ENCODE measurements at regions not wholly inside any gene's neighbourhood (a gene's known extent, or its start where the extent isn't known, plus 50 kb on each side); places are given as distances from the start of the nearest gene placed in this dataset.
"Not testable (repeated sequence)": the region's sequence is repeated elsewhere in the genome, so short reads cannot be mapped to it uniquely, and the experiment has no call there.

DNA sequence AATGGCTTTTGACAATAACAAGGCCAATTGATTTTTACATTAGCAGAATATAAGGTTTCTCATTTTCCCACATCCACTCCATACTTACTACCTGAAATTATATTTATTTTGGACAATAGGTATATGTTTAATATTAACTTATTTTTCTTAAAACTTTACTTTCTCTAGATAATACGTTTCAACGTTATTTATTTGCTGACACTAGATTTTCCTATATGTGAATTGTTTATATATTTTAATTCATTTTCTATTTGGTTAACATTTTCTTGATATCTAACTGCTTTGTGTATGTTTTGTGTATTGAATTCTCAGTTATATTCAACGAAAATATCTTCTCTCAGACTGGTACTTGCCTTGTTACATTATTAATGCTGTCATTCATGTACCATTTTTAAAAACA lies 199.9 kb upstream of the TMEFF2 start:
- no peak overlapping the region for H3K27ac ChIP-seq
- H3K4me1 ChIP-seq (ENCODE audit: control insufficient read depth in 1 of 2, low read depth in 2 of 2): no peaks in the 10 kb centered on the region
- TF ChIP-seq, protein P1, sequence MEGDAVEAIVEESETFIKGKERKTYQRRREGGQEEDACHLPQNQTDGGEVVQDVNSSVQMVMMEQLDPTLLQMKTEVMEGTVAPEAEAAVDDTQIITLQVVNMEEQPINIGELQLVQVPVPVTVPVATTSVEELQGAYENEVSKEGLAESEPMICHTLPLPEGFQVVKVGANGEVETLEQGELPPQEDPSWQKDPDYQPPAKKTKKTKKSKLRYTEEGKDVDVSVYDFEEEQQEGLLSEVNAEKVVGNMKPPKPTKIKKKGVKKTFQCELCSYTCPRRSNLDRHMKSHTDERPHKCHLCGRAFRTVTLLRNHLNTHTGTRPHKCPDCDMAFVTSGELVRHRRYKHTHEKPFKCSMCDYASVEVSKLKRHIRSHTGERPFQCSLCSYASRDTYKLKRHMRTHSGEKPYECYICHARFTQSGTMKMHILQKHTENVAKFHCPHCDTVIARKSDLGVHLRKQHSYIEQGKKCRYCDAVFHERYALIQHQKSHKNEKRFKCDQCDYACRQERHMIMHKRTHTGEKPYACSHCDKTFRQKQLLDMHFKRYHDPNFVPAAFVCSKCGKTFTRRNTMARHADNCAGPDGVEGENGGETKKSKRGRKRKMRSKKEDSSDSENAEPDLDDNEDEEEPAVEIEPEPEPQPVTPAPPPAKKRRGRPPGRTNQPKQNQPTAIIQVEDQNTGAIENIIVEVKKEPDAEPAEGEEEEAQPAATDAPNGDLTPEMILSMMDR (IDR thresholded peaks at IDR 0.05): no peak
- H3K36me3 ChIP-seq: no peaks in the 10 kb centered on the region
- H3K4me3 ChIP-seq: no peak overlapping the region
- DNase-seq (ENCODE audit: low spot score) (no peak), ATAC-seq (ENCODE audit: insufficient number of reproducible peaks, low FRiP score, low read depth) (no peak)
- H3K9me3 ChIP-seq: peaks cover 4% of the 10 kb centered on the region
- H3K27me3 ChIP-seq (replicated peaks; ENCODE audit: insufficient read depth): no peaks in the 10 kb centered on the region

DNA sequence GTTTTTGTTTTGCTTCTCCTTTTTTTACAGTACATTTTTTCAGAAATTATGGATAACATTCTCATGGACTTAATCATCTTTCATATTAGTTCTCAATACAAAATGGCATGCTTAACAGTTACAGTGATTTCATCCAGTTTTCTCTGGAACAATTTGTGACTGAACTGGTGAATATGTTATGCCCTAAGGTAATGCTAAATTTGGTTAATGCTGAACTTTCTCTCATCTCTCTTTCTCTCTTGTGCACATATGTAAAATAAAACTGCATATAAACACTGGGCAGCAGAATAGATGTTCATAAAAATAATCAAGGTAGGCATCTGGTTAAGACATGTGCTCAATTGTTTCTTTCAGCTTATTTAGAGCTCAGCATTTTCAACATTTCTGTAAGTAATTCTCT lies 196.3 kb upstream of the TMEFF2 start:
- Histone ChIP-seq H3K9me3 (no peaks in the 10 kb centered on the region), H3K4me3 (no peak overlapping the region), H3K36me3 (no peaks in the 10 kb centered on the region), H3K27ac (no peak overlapping the region), H3K4me1 (ENCODE audit: control insufficient read depth in 1 of 2, low read depth in 2 of 2) (no peaks in the 10 kb centered on the region), H3K27me3 (replicated peaks; ENCODE audit: insufficient read depth) (no peaks in the 10 kb centered on the region)
- DNase-seq (ENCODE audit: low spot score) (no peak), ATAC-seq (ENCODE audit: insufficient number of reproducible peaks, low FRiP score, low read depth) (no peak)
- TF ChIP-seq, protein P1 (IDR thresholded peaks at IDR 0.05): no peak

DNA sequence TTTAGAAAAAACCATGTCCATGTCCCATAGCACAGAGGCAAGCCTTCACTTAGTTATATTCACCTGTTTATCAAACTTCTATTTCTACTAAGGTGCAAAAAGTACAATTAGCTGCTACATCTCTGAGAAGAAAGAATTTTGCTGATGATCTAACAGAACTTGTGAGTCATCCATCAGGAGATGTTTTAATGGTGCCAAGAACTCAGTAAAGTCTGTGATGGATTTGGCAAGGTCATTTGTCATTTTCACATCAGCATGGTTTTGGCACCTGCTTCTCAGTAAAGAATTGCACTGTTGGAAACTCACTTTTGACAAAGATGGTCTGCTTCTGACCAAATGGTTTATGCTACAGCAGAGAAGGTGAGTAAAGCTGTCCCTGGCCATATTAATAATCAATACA lies 195.7 kb upstream of the TMEFF2 start:
- TF ChIP-seq, protein P1 (IDR thresholded peaks at IDR 0.05): no peak
- H3K27me3 ChIP-seq (replicated peaks; ENCODE audit: insufficient read depth): no peaks in the 10 kb centered on the region
- H3K4me3 ChIP-seq: no peak overlapping the region
- no peak overlapping the region for H3K27ac ChIP-seq
- no peaks in the 10 kb centered on the region for H3K9me3 ChIP-seq
- DNase-seq (ENCODE audit: low spot score) (no peak), ATAC-seq (ENCODE audit: insufficient number of reproducible peaks, low FRiP score, low read depth) (no peak)
- H3K4me1 ChIP-seq (ENCODE audit: control insufficient read depth in 1 of 2, low read depth in 2 of 2): no peaks in the 10 kb centered on the region
- no peaks in the 10 kb centered on the region for H3K36me3 ChIP-seq

DNA sequence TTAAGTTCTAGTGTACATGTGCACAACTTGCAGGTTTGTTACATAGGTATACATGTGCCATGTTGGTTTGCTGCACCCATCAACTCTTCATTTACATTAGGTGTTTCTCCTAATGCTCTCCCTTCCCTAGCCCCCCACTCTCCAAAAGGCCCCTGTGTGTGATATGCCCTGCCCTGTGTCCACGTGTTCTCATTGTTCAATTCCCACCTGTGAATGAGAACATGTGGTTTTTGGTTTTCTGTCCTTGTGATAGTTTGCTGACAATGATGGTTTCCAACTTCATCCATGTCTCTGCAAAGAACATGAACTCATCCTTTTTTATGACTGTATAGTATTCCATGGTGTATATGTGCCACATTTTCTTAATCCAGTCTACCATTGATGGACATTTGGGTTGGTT lies 189.5 kb upstream of the TMEFF2 start:
- ATAC-seq (ENCODE audit: insufficient number of reproducible peaks, low FRiP score, low read depth); H3K9me3 ChIP-seq: not testable (repeated sequence)

DNA sequence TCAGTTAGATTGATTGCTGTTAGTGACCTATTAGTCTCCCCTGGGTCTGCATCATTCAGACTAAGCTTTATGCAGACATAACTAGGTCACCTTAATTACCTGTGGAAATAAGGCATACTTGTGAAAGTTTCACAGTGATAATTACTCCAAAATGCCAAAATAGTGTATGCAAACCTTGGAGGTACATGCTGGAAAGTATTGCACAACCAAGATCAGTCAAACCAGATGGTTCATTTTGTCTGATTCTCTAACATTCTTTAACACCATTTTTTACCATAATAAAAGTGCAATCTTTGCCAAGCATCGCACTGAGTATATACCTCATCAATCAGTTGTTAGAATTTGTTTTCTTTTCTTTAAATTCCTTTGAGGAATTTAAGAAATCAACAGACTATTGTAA lies 186.3 kb upstream of the TMEFF2 start:
- Histone ChIP-seq H3K4me1 (ENCODE audit: control insufficient read depth in 1 of 2, low read depth in 2 of 2) (no peaks in the 10 kb centered on the region), H3K36me3 (no peaks in the 10 kb centered on the region), H3K9me3 (no peaks in the 10 kb centered on the region), H3K27me3 (replicated peaks; ENCODE audit: insufficient read depth) (no peaks in the 10 kb centered on the region), H3K4me3 (no peak overlapping the region), H3K27ac (no peak overlapping the region)
- TF ChIP-seq, protein P1 (IDR thresholded peaks at IDR 0.05): no peak
- ATAC-seq (ENCODE audit: insufficient number of reproducible peaks, low FRiP score, low read depth) (no peak), DNase-seq (ENCODE audit: low spot score) (no peak)

More for the DNA sequence above, 189.5 kb upstream of the TMEFF2 start:
- not testable (repeated sequence) for H3K4me3 ChIP-seq; H3K4me1 ChIP-seq (ENCODE audit: control insufficient read depth in 1 of 2, low read depth in 2 of 2); H3K27ac ChIP-seq; DNase-seq (ENCODE audit: low spot score); H3K36me3 ChIP-seq; H3K27me3 ChIP-seq (replicated peaks; ENCODE audit: insufficient read depth)

DNA sequence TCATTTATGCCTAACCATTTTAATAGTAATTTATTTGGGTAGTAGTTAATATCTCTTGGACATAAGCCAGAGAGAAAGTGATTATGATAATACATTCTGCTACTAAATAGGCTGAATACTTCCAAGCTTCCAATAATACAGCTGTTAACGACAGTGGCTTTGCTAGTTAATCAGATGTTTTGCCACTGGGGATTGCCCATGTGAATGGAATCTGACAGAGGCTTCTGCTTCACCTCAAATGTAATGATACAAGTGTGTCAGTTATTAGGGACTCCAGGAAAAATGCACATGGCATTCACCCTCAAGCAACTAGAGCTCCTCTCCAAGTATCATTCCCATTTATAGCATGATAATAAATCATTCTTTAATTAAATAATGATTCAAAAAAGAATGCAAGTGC lies 185.0 kb upstream of the TMEFF2 start:
- Histone ChIP-seq H3K9me3 (no peaks in the 10 kb centered on the region), H3K27ac (no peak overlapping the region), H3K27me3 (replicated peaks; ENCODE audit: insufficient read depth) (no peaks in the 10 kb centered on the region), H3K4me1 (ENCODE audit: control insufficient read depth in 1 of 2, low read depth in 2 of 2) (no peaks in the 10 kb centered on the region), H3K36me3 (no peaks in the 10 kb centered on the region), H3K4me3 (no peak overlapping the region)
- TF ChIP-seq, protein P1 (IDR thresholded peaks at IDR 0.05): no peak
- no peak for ATAC-seq (ENCODE audit: insufficient number of reproducible peaks, low FRiP score, low read depth)
- DNase-seq (ENCODE audit: low spot score): no peak

Data from thoracic aorta (tissue), 2 donors.